Naive thymus-derived CD4-positive, alpha-beta T cell (primary cell): ENCODE measurements at regions not wholly inside any gene's neighbourhood (a gene's known extent, or its start where the extent isn't known, plus 50 kb on each side); places are given as distances from the start of the nearest gene placed in this dataset.
"Not testable (repeated sequence)": the region's sequence is repeated elsewhere in the genome, so short reads cannot be mapped to it uniquely, and the experiment has no call there.

Experiments used
- ATAC-seq: fragments of 150-1000 bp; cut with Tn5 transposase; 2 replicates; pipeline ENCODE4 v1.10.0; 2021; ENCODE audit warnings: mild to moderate bottlenecking, moderate library complexity
- CTCF ChIA-PET: fragments of 350-600 bp; sonication (Branson Sonifier 250); formaldehyde crosslinking; loops from one replicate; lab custom pipeline; 2021; ENCODE audit warnings: antibody characterized with exemption; lab: Charles Lee
- POLR2A ChIA-PET: fragments of 350-600 bp; sonication (Branson Sonifier 250); formaldehyde crosslinking; loops from one replicate; lab custom pipeline; 2021; ENCODE audit warnings: antibody characterized with exemption, inconsistent platforms; lab: Charles Lee
- DNase-seq, 9 donors: peaks; one replicate each; pipeline versions ENCODE4 v3.0.0 to v3.0.0-alpha.2; 2020 to 2022; ENCODE audit warnings: mixed read lengths in 1 of 9
- H3K27ac ChIP-seq: one replicate; pipeline ENCODE4 v1.7.0; 2013; ENCODE audit warnings: mild to moderate bottlenecking, low read depth, low read length, moderate library complexity
- H3K27me3 ChIP-seq, 2 donors: one replicate each; pipeline ENCODE4 v1.7.0; 2013; ENCODE audit warnings: low read length in 2 of 2, mild to moderate bottlenecking in 2 of 2, moderate library complexity in 2 of 2; ENCODE audit not compliant: control insufficient read depth in 2 of 2, insufficient read depth in 2 of 2
- H3K36me3 ChIP-seq, 3 experiments: 1 replicate in 2 of 3; 2 replicates in 1 of 3; pipeline ENCODE4 v1.7.0; 2013; ENCODE audit warnings: low read length in 3 of 3, mild to moderate bottlenecking in 3 of 3, moderate library complexity in 1 of 3; ENCODE audit not compliant: insufficient read depth in 3 of 3, control insufficient read depth in 2 of 3
- H3K4me1 ChIP-seq, 2 donors: one replicate each; pipeline ENCODE4 v1.7.0; 2013; ENCODE audit warnings: low read length in 2 of 2, mild to moderate bottlenecking in 2 of 2, moderate library complexity in 1 of 2; ENCODE audit not compliant: control insufficient read depth in 2 of 2, insufficient read depth in 2 of 2
- H3K4me3 ChIP-seq: 2 replicates; pipeline ENCODE4 v1.7.0; 2013; ENCODE audit warnings: mild to moderate bottlenecking, low read length
- H3K9me3 ChIP-seq, 3 experiments: 1 replicate in 2 of 3; 2 replicates in 1 of 3; pipeline ENCODE4 v1.7.0; 2013; ENCODE audit warnings: low read length in 3 of 3; ENCODE audit not compliant: control insufficient read depth in 2 of 3
- H3K27ac Mint-ChIP-seq, 9 donors: one replicate each; pipeline ENCODE4 v1.8.0; 2020 to 2022; ENCODE audit warnings: mixed read lengths in 9 of 9, mild to moderate bottlenecking in 8 of 9, moderate library complexity in 5 of 9, inconsistent platforms in 2 of 9
- H3K27me3 Mint-ChIP-seq, 5 donors: one replicate each; pipeline ENCODE4 v1.8.0; 2021 to 2022; ENCODE audit warnings: mixed read lengths in 5 of 5, mild to moderate bottlenecking in 1 of 5
- H3K36me3 Mint-ChIP-seq, 5 donors: one replicate each; pipeline ENCODE4 v1.8.0; 2020 to 2022; ENCODE audit warnings: mixed read lengths in 5 of 5, mild to moderate bottlenecking in 3 of 5, inconsistent platforms in 1 of 5
- H3K4me1 Mint-ChIP-seq, 7 donors: one replicate each; pipeline ENCODE4 v1.8.0; 2020 to 2022; ENCODE audit warnings: mixed read lengths in 7 of 7, mild to moderate bottlenecking in 3 of 7, inconsistent platforms in 1 of 7
- H3K4me3 Mint-ChIP-seq, 10 donors: one replicate each; pipeline ENCODE4 v1.8.0; 2020 to 2022; ENCODE audit warnings: mild to moderate bottlenecking in 10 of 10, mixed read lengths in 10 of 10, moderate library complexity in 6 of 10, inconsistent platforms in 2 of 10
- H3K9me3 Mint-ChIP-seq, 11 donors: one replicate each; pipeline ENCODE4 v1.8.0; 2020 to 2022; ENCODE audit warnings: mixed read lengths in 11 of 11, mild to moderate bottlenecking in 4 of 11, inconsistent platforms in 1 of 11, moderate library complexity in 1 of 11
- intact Hi-C, 2 donors: fragments of 100-400 bp; cut with micrococcal nuclease; formaldehyde crosslinking; loops; one replicate each; pipeline ENCODE4 v1.15.1; 2023

DNA sequence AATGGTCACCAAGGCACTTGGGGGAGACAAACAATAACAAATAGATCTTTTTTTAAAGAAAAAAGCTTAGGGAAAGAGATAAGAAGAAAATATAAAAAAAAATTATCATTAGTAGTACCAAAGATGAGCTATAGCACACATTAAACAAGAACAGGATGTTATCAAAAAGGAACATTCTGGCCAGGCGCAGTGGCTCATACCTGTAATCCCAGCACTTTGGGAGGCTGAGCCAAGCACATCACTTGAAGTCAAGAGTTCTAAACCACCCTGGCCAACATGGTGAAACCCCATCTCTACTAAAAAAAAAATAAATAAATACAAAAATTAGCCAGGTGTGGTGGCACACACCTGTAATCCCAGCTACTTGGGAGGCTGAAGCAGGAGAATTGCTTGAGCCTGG lies 92.9 kb downstream of the C9orf50 start:
- H3K36me3 ChIP-seq, H3K4me3 Mint-ChIP-seq, H3K27ac ChIP-seq, ATAC-seq, CTCF ChIA-PET, H3K9me3 ChIP-seq, DNase-seq, POLR2A ChIA-PET, H3K4me3 ChIP-seq, H3K4me1 Mint-ChIP-seq, H3K27me3 ChIP-seq, H3K4me1 ChIP-seq, H3K27ac Mint-ChIP-seq, intact Hi-C loops: not testable (repeated sequence)
- H3K27me3 Mint-ChIP-seq = peaks cover 4 to 22% (median 12%) of the 10 kb centered on the region in 5 donors
- peaks cover 0 to 14% (median 7%) of the 10 kb centered on the region in 11 donors for H3K9me3 Mint-ChIP-seq
- H3K36me3 Mint-ChIP-seq = peaks cover 0 to 16% (median 7%) of the 10 kb centered on the region in 5 donors

DNA sequence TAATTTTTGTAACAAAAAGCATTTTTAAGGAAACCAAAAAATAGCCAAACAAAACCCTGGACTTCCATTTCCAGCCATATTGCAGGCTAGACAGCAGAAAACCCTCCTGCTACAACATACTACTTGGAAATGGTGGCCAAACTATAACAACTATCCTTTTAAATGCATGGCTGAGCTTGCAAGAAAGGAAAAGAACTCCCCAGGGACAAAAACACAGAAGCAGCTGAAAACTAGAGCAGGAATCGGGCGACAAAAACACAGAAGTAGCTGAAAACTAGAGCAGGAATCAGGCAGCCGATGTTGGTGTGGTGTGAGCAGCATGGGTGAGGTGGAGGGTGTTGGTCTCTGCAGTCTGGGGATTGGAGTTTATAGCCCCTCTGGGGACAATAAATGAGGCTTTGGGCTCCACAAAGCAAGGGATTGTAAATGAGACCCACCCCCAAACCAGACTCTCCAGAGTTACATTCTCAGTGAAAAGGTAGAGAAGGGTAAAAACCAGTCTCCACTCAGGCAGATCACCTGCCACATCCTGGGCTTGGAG lies 95.2 kb downstream of the C9orf50 start:
- Mint-ChIP-seq H3K27ac (no peak overlapping the region), H3K4me3 (no peak overlapping the region), H3K27me3 (peaks cover 4 to 18% (median 8%) of the 10 kb centered on the region in 5 donors), H3K36me3 (peaks cover 0 to 16% (median 7%) of the 10 kb centered on the region in 5 donors), H3K9me3 (peaks cover 0 to 14% (median 7%) of the 10 kb centered on the region in 11 donors), H3K4me1 (peaks cover 0 to 6% (median 4%) of the 10 kb centered on the region in 7 donors)
- Histone ChIP-seq H3K4me1 (no peaks in the 10 kb centered on the region), H3K36me3 (no peaks in the 10 kb centered on the region), H3K27me3 (no peaks in the 10 kb centered on the region), H3K9me3 (peaks cover 0 to 7% (median 0%) of the 10 kb centered on the region in 3 experiments), H3K27ac (no peak overlapping the region), H3K4me3 (no peak overlapping the region)
- CTCF ChIA-PET = no interaction called here
- POLR2A ChIA-PET = no interaction called here
- intact Hi-C loops = no loop called here
- ATAC-seq (no peak), DNase-seq (no peak)

DNA sequence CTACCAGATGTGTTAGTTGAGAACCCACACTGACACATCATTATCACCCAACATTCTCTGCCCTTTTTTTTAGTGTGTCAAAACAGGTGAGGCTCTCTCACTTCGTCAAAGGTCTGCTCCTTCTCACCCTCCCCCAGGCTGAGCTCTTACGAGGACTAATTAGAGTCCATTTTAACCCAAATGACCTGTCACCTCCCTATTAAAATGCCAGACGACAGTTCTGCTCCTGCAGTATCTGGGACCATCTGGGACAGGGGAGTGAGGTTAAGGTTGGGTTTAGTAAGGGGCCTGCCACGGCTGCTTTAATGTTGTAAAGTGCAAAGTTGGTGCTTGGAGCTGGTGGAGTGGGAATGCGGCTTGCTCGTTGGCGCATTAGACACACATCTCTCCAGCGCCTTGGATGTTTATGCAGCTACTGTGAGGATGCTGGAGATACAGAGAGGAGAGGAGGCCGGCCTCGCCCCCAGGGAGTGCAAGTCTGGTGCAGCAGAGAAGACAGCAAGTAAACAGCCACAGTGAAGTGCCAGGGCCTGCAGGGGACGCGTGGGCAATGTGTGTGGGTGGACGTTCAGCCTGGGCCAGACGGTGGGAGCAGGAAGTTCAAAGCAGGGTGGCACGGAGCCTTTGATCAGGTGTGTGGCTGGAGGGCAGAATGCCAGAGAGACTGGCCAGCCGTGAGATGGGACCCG lies 96.2 kb downstream of the C9orf50 start:
- ChIA-PET CTCF (interaction anchor here (0.6 kb wide), 1 partner anchor 393 kb away, joined by 3 read pairs; no protein-coding TSS in a partner anchor), POLR2A (interaction anchor here (1.0 kb wide), 1 partner anchor 23 kb away, joined by 5 read pairs; no protein-coding TSS in a partner anchor)
- ATAC-seq (no peak), DNase-seq (no peak)
- Histone ChIP-seq H3K9me3 (peaks cover 0 to 7% (median 0%) of the 10 kb centered on the region in 3 experiments), H3K27ac (no peak overlapping the region), H3K36me3 (no peaks in the 10 kb centered on the region), H3K27me3 (no peaks in the 10 kb centered on the region), H3K4me3 (no peak overlapping the region), H3K4me1 (no peaks in the 10 kb centered on the region)
- H3K27me3 Mint-ChIP-seq = peaks cover 4 to 18% (median 6%) of the 10 kb centered on the region in 5 donors
- peaks cover 0 to 14% (median 7%) of the 10 kb centered on the region in 11 donors for H3K9me3 Mint-ChIP-seq
- H3K36me3 Mint-ChIP-seq = peaks cover 0 to 13% (median 7%) of the 10 kb centered on the region in 5 donors
- peak overlapping the region in 1 of 10 donors; percentile 22 for H3K4me3 Mint-ChIP-seq
- no peak overlapping the region for H3K27ac Mint-ChIP-seq
- peaks cover 0 to 4% (median 2%) of the 10 kb centered on the region in 7 donors for H3K4me1 Mint-ChIP-seq
- intact Hi-C loops = no loop called here

DNA sequence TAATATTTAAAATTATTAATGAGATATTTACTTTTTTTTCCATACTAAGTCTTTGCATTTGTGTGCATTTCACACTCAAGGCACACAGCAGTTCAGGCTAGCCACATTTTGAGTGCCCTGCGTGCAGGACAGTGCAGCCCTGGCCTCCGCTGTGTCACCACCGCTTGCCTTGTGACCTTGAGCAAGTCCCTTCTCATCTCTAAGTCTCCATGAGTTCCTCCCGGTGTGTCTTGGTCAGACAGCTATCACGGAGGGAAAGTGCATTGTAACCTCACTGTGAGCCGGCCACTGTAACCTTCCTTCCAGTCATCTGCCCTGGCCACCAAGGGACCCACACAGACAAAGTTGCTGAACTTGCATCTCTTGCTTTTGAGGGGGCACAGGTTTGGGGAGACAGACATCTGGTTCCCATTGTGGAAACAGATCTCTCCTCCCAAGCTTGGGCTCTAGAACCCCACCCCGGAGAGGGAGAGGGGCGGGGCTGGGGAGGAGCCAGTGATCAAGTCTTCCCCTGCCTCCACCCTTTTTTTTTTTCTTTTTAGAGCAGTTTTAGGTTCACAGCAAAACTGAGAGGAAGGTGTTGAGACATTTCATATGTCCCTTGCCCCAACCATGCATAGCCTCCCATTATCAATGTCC lies 96.8 kb downstream of the C9orf50 start:
- POLR2A ChIA-PET = interaction anchor here (1.0 kb wide), 1 partner anchor 23 kb away, joined by 5 read pairs; no protein-coding TSS in a partner anchor
- intact Hi-C loops = no loop called here
- CTCF ChIA-PET = interaction anchor here (0.6 kb wide), 1 partner anchor 392 kb away, joined by 3 read pairs; no protein-coding TSS in a partner anchor
- Mint-ChIP-seq H3K4me1 (peaks cover 0 to 2% (median 0%) of the 10 kb centered on the region in 7 donors), H3K36me3 (peaks cover 0 to 11% (median 7%) of the 10 kb centered on the region in 5 donors), H3K9me3 (peaks cover 0 to 17% (median 7%) of the 10 kb centered on the region in 11 donors), H3K27me3 (peaks cover 4 to 18% (median 6%) of the 10 kb centered on the region in 5 donors), H3K27ac (no peak overlapping the region), H3K4me3 (no peak overlapping the region)
- ATAC-seq (no peak), DNase-seq (no peak)
- H3K4me1 ChIP-seq = no peaks in the 10 kb centered on the region
- H3K4me3 ChIP-seq = no peak overlapping the region
- no peaks in the 10 kb centered on the region for H3K27me3 ChIP-seq
- no peaks in the 10 kb centered on the region for H3K36me3 ChIP-seq
- no peak overlapping the region for H3K27ac ChIP-seq
- H3K9me3 ChIP-seq = peaks cover 0 to 7% (median 0%) of the 10 kb centered on the region in 3 experiments

DNA sequence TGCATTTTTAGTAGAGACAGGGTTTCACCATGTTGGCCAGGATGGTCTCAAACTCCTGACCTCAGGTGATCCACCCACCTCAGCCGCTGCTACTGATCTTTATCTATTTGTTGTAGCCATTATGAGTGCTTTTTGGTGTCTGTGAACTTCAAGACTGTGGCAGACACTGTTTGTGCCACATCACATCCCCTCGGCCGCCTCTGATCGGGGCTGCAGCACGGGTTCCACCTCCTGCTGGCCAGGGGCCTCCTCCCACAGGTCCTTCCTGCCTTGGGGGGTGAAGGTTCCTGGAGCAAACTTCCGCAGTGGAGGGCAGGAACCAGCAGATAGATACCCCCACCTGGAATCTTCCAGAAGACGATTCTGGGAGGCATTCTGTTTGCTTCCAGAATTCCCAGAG lies 98.5 kb downstream of the C9orf50 start:
- ChIA-PET POLR2A (no interaction called here), CTCF (no interaction called here)
- peaks cover 0 to 8% (median 0%) of the 10 kb centered on the region in 3 experiments for H3K9me3 ChIP-seq
- Mint-ChIP-seq H3K9me3 (peaks cover 0 to 26% (median 8%) of the 10 kb centered on the region in 11 donors), H3K27me3 (peaks cover 3 to 15% (median 4%) of the 10 kb centered on the region in 5 donors), H3K4me3 (no peak overlapping the region), H3K4me1 (no peaks in the 10 kb centered on the region), H3K36me3 (peaks cover 3 to 9% (median 7%) of the 10 kb centered on the region in 5 donors), H3K27ac (no peak overlapping the region)
- ATAC-seq (no peak), DNase-seq (no peak)
- no peak overlapping the region for H3K4me3 ChIP-seq
- H3K27me3 ChIP-seq = no peaks in the 10 kb centered on the region
- H3K4me1 ChIP-seq = no peaks in the 10 kb centered on the region
- H3K36me3 ChIP-seq = no peaks in the 10 kb centered on the region
- intact Hi-C loops = no loop called here
- no peak overlapping the region for H3K27ac ChIP-seq

DNA sequence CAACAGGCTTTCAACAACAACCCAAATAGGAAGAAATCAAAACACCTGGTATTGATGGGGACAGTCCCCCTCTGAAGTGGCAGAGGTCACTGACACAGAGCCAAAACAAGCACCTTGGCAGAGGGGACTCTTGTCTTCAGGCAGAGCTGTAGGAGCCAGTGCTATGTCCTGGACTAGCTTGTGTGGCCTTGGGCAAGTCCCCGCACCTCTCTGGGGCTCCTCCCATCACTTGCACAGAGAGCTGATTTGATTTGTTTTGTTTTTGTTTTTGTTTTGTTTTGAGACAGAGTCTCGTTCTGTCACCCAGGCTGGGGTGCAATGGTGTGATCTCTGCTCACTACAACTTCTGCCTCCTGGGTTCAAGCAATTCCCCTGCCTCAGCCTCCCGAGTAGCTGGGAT lies 100.8 kb downstream of the C9orf50 start:
- no peak for DNase-seq
- H3K4me1 ChIP-seq = no peaks in the 10 kb centered on the region
- Mint-ChIP-seq H3K27me3 (peaks cover 0 to 14% (median 4%) of the 10 kb centered on the region in 5 donors), H3K9me3 (peaks cover 0 to 31% (median 12%) of the 10 kb centered on the region in 11 donors), H3K36me3 (peaks cover 0 to 10% (median 7%) of the 10 kb centered on the region in 5 donors), H3K4me1 (no peaks in the 10 kb centered on the region), H3K4me3 (no peak overlapping the region), H3K27ac (no peak overlapping the region)
- no peaks in the 10 kb centered on the region for H3K36me3 ChIP-seq
- H3K27me3 ChIP-seq = no peaks in the 10 kb centered on the region
- no peak overlapping the region for H3K27ac ChIP-seq
- intact Hi-C loops = no loop called here
- H3K4me3 ChIP-seq = no peak overlapping the region
- ChIA-PET POLR2A (no interaction called here), CTCF (interaction anchor here (0.6 kb wide), 1 partner anchor 243 kb away, joined by 3 read pairs; no protein-coding TSS in a partner anchor)
- ATAC-seq = no peak
- H3K9me3 ChIP-seq = peaks cover 0 to 9% (median 0%) of the 10 kb centered on the region in 3 experiments
